WTC11 (cell line): ENCODE measurements at regions not wholly inside any gene's neighbourhood (a gene's known extent, or its start where the extent isn't known, plus 50 kb on each side); places are given as distances from the start of the nearest gene placed in this dataset.

ENCODE experiments used
- ATAC-seq: fragments of 200-7000 bp; cut with Tn5 transposase; 2 replicates; pipeline ENCODE4 v1.10.0; 2021; ENCODE audit warnings: mild to moderate bottlenecking, moderate library complexity
- CTCF ChIA-PET: fragments of 300-600 bp; sonication (Branson Sonifier 250); formaldehyde crosslinking; loops from one replicate; lab custom pipeline; 2021; ENCODE audit warnings: antibody characterized with exemption; lab: Charles Lee
- POLR2A ChIA-PET: fragments of 350-600 bp; sonication (Branson Sonifier 250); formaldehyde crosslinking; loops from one replicate; lab custom pipeline; 2021; ENCODE audit warnings: antibody characterized with exemption; lab: Charles Lee
- DNase-seq: peaks from one replicate; pipeline ENCODE4 v3.0.0; 2021; ENCODE audit warnings: low spot score
- H3K27ac Mint-ChIP-seq: 2 replicates; pipeline ENCODE4 v1.8.0; 2021; ENCODE audit warnings: mixed read lengths
- H3K27me3 Mint-ChIP-seq: 2 replicates; pipeline ENCODE4 v1.8.0; 2021; ENCODE audit warnings: low read depth, mild to moderate bottlenecking, moderate library complexity, mixed read lengths
- H3K36me3 Mint-ChIP-seq: 2 replicates; pipeline ENCODE4 v1.8.0; 2021; ENCODE audit warnings: mixed read lengths
- H3K4me1 Mint-ChIP-seq: 2 replicates; pipeline ENCODE4 v1.8.0; 2022; ENCODE audit warnings: mixed read lengths
- H3K4me3 Mint-ChIP-seq: 2 replicates; pipeline ENCODE4 v1.8.0; 2021; ENCODE audit warnings: mild to moderate bottlenecking, moderate library complexity, mixed read lengths
- H3K9me3 Mint-ChIP-seq: 2 replicates; pipeline ENCODE4 v1.8.0; 2021; ENCODE audit warnings: mixed read lengths
- CBFB ChIP-seq: sonication (generic); formaldehyde crosslinking; IDR thresholded peaks from 2 replicates; pipeline ENCODE4 v1.8.1; 2022; ENCODE audit warnings: mild to moderate bottlenecking, low read depth, missing genetic modification reagents
- CREM ChIP-seq: sonication (generic); formaldehyde crosslinking; IDR thresholded peaks from 2 replicates; pipeline ENCODE4 v1.8.1; 2022; ENCODE audit warnings: mild to moderate bottlenecking, missing genetic modification reagents, moderate library complexity
- ETV6 ChIP-seq: sonication (generic); formaldehyde crosslinking; IDR thresholded peaks from 2 replicates; pipeline ENCODE4 v1.8.1; 2022; ENCODE audit warnings: mild to moderate bottlenecking, missing genetic modification reagents
- FOXK1 ChIP-seq: sonication (generic); formaldehyde crosslinking; IDR thresholded peaks from 2 replicates; pipeline ENCODE4 v1.8.0; 2022; ENCODE audit warnings: mild to moderate bottlenecking, moderate library complexity, missing genetic modification reagents
- GABPB1 ChIP-seq: sonication (generic); formaldehyde crosslinking; IDR thresholded peaks from 2 replicates; pipeline ENCODE4 v1.8.1; 2023; ENCODE audit warnings: mild to moderate bottlenecking, missing genetic modification reagents
- GRHL2 ChIP-seq: fragments of 250-450 bp; sonication (Bioruptor Pico); IDR thresholded peaks from 2 replicates; pipeline ENCODE4 v1.8.0; 2022; ENCODE audit warnings: mild to moderate bottlenecking, moderate library complexity; ENCODE audit not compliant: insufficient replicate concordance, severe bottlenecking
- IRF2 ChIP-seq: sonication (generic); formaldehyde crosslinking; IDR thresholded peaks from 2 replicates; pipeline ENCODE4 v1.8.0; 2022; ENCODE audit warnings: low read depth, missing genetic modification reagents, borderline replicate concordance
- OVOL2 ChIP-seq: fragments of 250-450 bp; sonication (Bioruptor Pico); IDR thresholded peaks from 2 replicates; pipeline ENCODE4 v1.9.0; 2021; ENCODE audit warnings: mild to moderate bottlenecking, borderline replicate concordance
- TCF7 ChIP-seq: sonication (generic); formaldehyde crosslinking; IDR thresholded peaks from 2 replicates; pipeline ENCODE4 v1.8.0; 2022; ENCODE audit warnings: mild to moderate bottlenecking, low read depth, missing genetic modification reagents, moderate library complexity
- ZBTB21 ChIP-seq: sonication (generic); formaldehyde crosslinking; IDR thresholded peaks from 2 replicates; pipeline ENCODE4 v1.8.1; 2023; ENCODE audit warnings: mild to moderate bottlenecking, missing genetic modification reagents, borderline replicate concordance
- ZNF121 ChIP-seq: sonication (generic); formaldehyde crosslinking; IDR thresholded peaks from 2 replicates; pipeline ENCODE4 v1.8.0; 2023; ENCODE audit warnings: missing genetic modification reagents
- ZNF232 ChIP-seq: sonication (generic); formaldehyde crosslinking; IDR thresholded peaks from 2 replicates; pipeline ENCODE4 v1.8.0; 2022; ENCODE audit warnings: mild to moderate bottlenecking, missing genetic modification reagents
- TF ChIP-seq, protein P1 (sequence below): fragments of 250-450 bp; sonication (Bioruptor Pico); IDR thresholded peaks from 2 replicates; pipeline ENCODE4 v1.9.0; 2021; ENCODE audit warnings: mild to moderate bottlenecking
- TF ChIP-seq, protein P2 (sequence below): sonication (generic); formaldehyde crosslinking; IDR thresholded peaks from 2 replicates; pipeline ENCODE4 v1.8.1; 2022; ENCODE audit warnings: mild to moderate bottlenecking, missing genetic modification reagents, moderate library complexity, borderline replicate concordance
- TF ChIP-seq, protein P3 (sequence below): sonication (generic); formaldehyde crosslinking; IDR thresholded peaks from 2 replicates; pipeline ENCODE4 v1.8.1; 2023; ENCODE audit warnings: mild to moderate bottlenecking, missing genetic modification reagents, moderate library complexity
- TF ChIP-seq, protein P4 (sequence below): sonication (generic); formaldehyde crosslinking; IDR thresholded peaks from 2 replicates; pipeline ENCODE4 v1.8.0; 2022; ENCODE audit warnings: mild to moderate bottlenecking, missing genetic modification reagents
- TF ChIP-seq, protein P5 (sequence below): fragments of 250-450 bp; sonication (Bioruptor Pico); IDR thresholded peaks from 2 replicates; pipeline ENCODE4 v1.9.0; 2021; ENCODE audit warnings: mild to moderate bottlenecking
- TF ChIP-seq, protein P6 (sequence below): sonication (generic); formaldehyde crosslinking; IDR thresholded peaks from 2 replicates; pipeline ENCODE4 v1.8.0; 2022; ENCODE audit warnings: mild to moderate bottlenecking, missing genetic modification reagents
- TF ChIP-seq, protein P7 (sequence below): fragments of 250-450 bp; sonication (Bioruptor Pico); IDR thresholded peaks from 2 replicates; pipeline ENCODE4 v1.8.0; 2021; ENCODE audit warnings: mild to moderate bottlenecking
- TF ChIP-seq, protein P8 (sequence below): fragments of 250-450 bp; sonication (Bioruptor Pico); IDR thresholded peaks from 2 replicates; pipeline ENCODE4 v2.1.2; 2022; ENCODE audit warnings: mild to moderate bottlenecking, moderate library complexity
- TF ChIP-seq, protein P9 (sequence below): sonication (generic); formaldehyde crosslinking; IDR thresholded peaks from 2 replicates; pipeline ENCODE4 v1.8.1; 2023; ENCODE audit warnings: mild to moderate bottlenecking, moderate library complexity, missing genetic modification reagents

DNA sequence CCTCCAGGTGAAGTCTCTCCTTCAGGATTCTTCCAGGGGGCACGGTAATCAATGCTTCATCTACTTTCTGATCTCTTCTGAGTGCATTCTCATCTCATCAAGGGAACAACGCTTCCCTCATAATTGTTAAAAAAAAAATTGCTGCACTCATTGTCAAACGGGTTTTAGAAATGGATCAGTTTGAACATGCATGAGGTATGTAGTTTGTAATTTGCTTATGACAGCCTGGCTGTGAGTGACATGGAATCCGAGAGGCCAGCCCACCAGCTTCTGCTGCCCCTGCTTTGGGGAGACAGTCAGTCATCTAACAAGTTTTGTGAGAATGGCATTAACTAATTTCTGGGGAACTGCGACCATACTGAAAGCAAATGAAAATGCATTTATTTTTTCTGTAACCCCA, 791.9 kb upstream of the SOX11 start:
- ATAC-seq, result no peak
- Mint-ChIP-seq H3K9me3 (peaks cover 81% of the 10 kb centered on the region), H3K27ac (no peak overlapping the region), H3K4me1 (no peaks in the 10 kb centered on the region), H3K27me3 (no peaks in the 10 kb centered on the region; the same call in 1 of the 2 replicates), H3K36me3 (peaks cover 66% of the 10 kb centered on the region), H3K4me3 (no peak overlapping the region)
- TF ChIP-seq TCF7 (CRISPR knock-in tag) (no peak), IRF2 (CRISPR knock-in tag) (no peak), OVOL2 (CRISPR knock-in tag) (no peak), ZBTB21 (CRISPR knock-in tag) (no peak), CREM (CRISPR knock-in tag) (no peak), ETV6 (CRISPR knock-in tag) (no peak)
- TF ChIP-seq, protein P1, sequence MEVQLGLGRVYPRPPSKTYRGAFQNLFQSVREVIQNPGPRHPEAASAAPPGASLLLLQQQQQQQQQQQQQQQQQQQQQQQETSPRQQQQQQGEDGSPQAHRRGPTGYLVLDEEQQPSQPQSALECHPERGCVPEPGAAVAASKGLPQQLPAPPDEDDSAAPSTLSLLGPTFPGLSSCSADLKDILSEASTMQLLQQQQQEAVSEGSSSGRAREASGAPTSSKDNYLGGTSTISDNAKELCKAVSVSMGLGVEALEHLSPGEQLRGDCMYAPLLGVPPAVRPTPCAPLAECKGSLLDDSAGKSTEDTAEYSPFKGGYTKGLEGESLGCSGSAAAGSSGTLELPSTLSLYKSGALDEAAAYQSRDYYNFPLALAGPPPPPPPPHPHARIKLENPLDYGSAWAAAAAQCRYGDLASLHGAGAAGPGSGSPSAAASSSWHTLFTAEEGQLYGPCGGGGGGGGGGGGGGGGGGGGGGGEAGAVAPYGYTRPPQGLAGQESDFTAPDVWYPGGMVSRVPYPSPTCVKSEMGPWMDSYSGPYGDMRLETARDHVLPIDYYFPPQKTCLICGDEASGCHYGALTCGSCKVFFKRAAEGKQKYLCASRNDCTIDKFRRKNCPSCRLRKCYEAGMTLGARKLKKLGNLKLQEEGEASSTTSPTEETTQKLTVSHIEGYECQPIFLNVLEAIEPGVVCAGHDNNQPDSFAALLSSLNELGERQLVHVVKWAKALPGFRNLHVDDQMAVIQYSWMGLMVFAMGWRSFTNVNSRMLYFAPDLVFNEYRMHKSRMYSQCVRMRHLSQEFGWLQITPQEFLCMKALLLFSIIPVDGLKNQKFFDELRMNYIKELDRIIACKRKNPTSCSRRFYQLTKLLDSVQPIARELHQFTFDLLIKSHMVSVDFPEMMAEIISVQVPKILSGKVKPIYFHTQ (CRISPR knock-in tag), result no peak
- TF ChIP-seq, protein P2, sequence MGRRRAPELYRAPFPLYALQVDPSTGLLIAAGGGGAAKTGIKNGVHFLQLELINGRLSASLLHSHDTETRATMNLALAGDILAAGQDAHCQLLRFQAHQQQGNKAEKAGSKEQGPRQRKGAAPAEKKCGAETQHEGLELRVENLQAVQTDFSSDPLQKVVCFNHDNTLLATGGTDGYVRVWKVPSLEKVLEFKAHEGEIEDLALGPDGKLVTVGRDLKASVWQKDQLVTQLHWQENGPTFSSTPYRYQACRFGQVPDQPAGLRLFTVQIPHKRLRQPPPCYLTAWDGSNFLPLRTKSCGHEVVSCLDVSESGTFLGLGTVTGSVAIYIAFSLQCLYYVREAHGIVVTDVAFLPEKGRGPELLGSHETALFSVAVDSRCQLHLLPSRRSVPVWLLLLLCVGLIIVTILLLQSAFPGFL (CRISPR knock-in tag), result no peak
- TF ChIP-seq, protein P3, sequence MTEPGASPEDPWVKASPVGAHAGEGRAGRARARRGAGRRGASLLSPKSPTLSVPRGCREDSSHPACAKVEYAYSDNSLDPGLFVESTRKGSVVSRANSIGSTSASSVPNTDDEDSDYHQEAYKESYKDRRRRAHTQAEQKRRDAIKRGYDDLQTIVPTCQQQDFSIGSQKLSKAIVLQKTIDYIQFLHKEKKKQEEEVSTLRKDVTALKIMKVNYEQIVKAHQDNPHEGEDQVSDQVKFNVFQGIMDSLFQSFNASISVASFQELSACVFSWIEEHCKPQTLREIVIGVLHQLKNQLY (CRISPR knock-in tag), result no peak
- TF ChIP-seq, protein P4, sequence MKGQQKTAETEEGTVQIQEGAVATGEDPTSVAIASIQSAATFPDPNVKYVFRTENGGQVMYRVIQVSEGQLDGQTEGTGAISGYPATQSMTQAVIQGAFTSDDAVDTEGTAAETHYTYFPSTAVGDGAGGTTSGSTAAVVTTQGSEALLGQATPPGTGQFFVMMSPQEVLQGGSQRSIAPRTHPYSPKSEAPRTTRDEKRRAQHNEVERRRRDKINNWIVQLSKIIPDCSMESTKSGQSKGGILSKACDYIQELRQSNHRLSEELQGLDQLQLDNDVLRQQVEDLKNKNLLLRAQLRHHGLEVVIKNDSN (CRISPR knock-in tag), result no peak
- POLR2A ChIA-PET, result no interaction called here
- DNase-seq, result no peak
- CTCF ChIA-PET, result no interaction called here

DNA sequence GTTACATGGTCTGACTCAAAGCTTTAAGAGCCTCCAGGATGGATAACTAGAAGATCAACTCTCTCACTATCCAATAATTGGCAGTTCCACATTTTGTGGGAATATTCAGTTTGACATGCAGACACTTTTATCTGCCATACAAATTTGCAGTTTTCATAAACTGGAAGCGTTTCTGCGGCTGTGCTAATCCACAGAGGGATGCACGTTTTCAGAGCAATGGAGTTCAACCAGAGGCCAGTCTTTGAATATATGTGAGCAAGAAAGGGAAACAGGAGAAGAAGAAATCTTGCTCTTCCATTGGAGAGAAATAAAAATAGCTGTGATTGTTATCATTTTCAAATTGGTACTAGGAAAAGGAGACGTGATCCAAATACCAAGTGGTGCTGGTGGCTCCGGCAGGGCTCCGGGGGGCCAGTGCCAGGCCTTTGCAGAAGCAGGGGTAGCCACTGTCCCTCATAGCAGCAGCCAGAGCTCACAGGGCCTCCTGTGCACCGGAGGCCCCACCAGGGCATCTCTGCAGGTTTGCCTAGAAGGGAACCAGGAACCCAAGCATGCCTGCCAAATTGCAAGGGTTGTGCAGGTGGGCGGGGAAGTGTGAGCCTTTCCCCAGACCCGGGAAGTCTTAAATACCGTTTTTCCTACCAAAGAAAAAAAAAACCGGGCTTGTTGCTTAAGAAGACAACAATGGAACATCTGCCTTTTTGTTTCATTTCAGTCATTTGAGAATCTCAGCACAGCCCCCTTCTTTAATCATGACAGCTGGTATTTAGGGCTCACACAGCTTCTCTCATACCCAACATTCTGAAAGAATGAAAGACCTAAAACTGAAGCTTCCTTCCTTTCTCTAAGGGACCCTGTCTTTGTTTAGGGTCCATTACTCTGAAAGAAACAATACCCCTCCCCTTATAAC, 791.1 kb upstream of the SOX11 start:
- Mint-ChIP-seq H3K36me3 (peaks cover 67% of the 10 kb centered on the region), H3K27ac (no peak overlapping the region), H3K27me3 (no peaks in the 10 kb centered on the region; the same call in 1 of the 2 replicates)
- no peak for TF ChIP-seq CBFB (CRISPR knock-in tag)
- TF ChIP-seq ZNF232 (CRISPR knock-in tag), result no peak
- TF ChIP-seq, protein P5, sequence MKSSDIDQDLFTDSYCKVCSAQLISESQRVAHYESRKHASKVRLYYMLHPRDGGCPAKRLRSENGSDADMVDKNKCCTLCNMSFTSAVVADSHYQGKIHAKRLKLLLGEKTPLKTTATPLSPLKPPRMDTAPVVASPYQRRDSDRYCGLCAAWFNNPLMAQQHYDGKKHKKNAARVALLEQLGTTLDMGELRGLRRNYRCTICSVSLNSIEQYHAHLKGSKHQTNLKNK (CRISPR knock-in tag), result no peak
- TF ChIP-seq ZNF121 (CRISPR knock-in tag), result no peak
- TF ChIP-seq FOXK1 (CRISPR knock-in tag), result no peak
- TF ChIP-seq, protein P6, sequence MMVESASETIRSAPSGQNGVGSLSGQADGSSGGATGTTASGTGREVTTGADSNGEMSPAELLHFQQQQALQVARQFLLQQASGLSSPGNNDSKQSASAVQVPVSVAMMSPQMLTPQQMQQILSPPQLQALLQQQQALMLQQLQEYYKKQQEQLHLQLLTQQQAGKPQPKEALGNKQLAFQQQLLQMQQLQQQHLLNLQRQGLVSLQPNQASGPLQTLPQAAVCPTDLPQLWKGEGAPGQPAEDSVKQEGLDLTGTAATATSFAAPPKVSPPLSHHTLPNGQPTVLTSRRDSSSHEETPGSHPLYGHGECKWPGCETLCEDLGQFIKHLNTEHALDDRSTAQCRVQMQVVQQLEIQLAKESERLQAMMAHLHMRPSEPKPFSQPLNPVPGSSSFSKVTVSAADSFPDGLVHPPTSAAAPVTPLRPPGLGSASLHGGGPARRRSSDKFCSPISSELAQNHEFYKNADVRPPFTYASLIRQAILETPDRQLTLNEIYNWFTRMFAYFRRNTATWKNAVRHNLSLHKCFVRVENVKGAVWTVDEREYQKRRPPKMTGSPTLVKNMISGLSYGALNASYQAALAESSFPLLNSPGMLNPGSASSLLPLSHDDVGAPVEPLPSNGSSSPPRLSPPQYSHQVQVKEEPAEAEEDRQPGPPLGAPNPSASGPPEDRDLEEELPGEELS (CRISPR knock-in tag), result no peak
- no peak for TF ChIP-seq GRHL2 (CRISPR knock-in tag)
- no peak for TF ChIP-seq ZBTB21 (CRISPR knock-in tag)
- TF ChIP-seq, protein P7, sequence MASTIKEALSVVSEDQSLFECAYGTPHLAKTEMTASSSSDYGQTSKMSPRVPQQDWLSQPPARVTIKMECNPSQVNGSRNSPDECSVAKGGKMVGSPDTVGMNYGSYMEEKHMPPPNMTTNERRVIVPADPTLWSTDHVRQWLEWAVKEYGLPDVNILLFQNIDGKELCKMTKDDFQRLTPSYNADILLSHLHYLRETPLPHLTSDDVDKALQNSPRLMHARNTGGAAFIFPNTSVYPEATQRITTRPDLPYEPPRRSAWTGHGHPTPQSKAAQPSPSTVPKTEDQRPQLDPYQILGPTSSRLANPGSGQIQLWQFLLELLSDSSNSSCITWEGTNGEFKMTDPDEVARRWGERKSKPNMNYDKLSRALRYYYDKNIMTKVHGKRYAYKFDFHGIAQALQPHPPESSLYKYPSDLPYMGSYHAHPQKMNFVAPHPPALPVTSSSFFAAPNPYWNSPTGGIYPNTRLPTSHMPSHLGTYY (CRISPR knock-in tag), result no peak
- TF ChIP-seq, protein P8, sequence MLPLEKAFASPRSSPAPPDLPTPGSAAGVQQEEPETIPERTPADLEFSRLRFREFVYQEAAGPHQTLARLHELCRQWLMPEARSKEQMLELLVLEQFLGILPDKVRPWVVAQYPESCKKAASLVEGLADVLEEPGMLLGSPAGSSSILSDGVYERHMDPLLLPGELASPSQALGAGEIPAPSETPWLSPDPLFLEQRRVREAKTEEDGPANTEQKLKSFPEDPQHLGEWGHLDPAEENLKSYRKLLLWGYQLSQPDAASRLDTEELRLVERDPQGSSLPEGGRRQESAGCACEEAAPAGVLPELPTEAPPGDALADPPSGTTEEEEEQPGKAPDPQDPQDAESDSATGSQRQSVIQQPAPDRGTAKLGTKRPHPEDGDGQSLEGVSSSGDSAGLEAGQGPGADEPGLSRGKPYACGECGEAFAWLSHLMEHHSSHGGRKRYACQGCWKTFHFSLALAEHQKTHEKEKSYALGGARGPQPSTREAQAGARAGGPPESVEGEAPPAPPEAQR (CRISPR knock-in tag), result no peak
- TF ChIP-seq ETV6 (CRISPR knock-in tag), result no peak
- TF ChIP-seq, protein P9, sequence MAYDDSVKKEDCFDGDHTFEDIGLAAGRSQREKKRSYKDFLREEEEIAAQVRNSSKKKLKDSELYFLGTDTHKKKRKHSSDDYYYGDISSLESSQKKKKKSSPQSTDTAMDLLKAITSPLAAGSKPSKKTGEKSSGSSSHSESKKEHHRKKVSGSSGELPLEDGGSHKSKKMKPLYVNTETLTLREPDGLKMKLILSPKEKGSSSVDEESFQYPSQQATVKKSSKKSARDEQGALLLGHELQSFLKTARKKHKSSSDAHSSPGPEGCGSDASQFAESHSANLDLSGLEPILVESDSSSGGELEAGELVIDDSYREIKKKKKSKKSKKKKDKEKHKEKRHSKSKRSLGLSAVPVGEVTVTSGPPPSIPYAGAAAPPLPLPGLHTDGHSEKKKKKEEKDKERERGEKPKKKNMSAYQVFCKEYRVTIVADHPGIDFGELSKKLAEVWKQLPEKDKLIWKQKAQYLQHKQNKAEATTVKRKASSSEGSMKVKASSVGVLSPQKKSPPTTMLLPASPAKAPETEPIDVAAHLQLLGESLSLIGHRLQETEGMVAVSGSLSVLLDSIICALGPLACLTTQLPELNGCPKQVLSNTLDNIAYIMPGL (CRISPR knock-in tag), result no peak
- TF ChIP-seq GABPB1, result no peak

More for the DNA sequence above, 791.1 kb upstream of the SOX11 start:
- DNase-seq, result no peak
- CTCF ChIA-PET, result no interaction called here
- POLR2A ChIA-PET, result no interaction called here
- no peak overlapping the region for H3K4me3 Mint-ChIP-seq
- H3K4me1 Mint-ChIP-seq, result no peaks in the 10 kb centered on the region
- ATAC-seq, result no peak
- peaks cover 85% of the 10 kb centered on the region for H3K9me3 Mint-ChIP-seq
